AG04450 (cell line): ENCODE measurements at regions not wholly inside any gene's neighbourhood (a gene's known extent, or its start where the extent isn't known, plus 50 kb on each side); places are given as distances from the start of the nearest gene placed in this dataset.

Experiments used
- CTCF ChIA-PET: fragments of 300-600, 350-600 bp; formaldehyde crosslinking; extraction: SDS; loops from one replicate; lab custom pipeline; 2022; ENCODE audit warnings: antibody characterized with exemption, inconsistent platforms; lab: Charles Lee
- POLR2A ChIA-PET: fragments of 350-600 bp; formaldehyde crosslinking; extraction: SDS; loops from one replicate; lab custom pipeline; 2021; ENCODE audit warnings: antibody characterized with exemption, inconsistent platforms; lab: Yijun Ruan, JAX
- DNase-seq: peaks from one replicate; pipeline ENCODE4 v3.0.0-alpha.2; 2011; ENCODE audit warnings: low read depth, low spot score
- H3K27ac ChIP-seq: one replicate; pipeline ENCODE4 v1.5.1; 2012; ENCODE audit warnings: low read depth, low read length, control low read depth
- H3K27me3 ChIP-seq: one replicate; pipeline ENCODE4 v1.6.0; 2012; ENCODE audit warnings: low read length; ENCODE audit not compliant: control insufficient read depth, insufficient read depth
- H3K4me3 ChIP-seq: 2 replicates; pipeline ENCODE4 v1.5.1; 2011; ENCODE audit warnings: mild to moderate bottlenecking, low read depth, low read length, control low read depth
- H3K9me3 ChIP-seq: 2 replicates; pipeline ENCODE4 v1.5.1; 2012; ENCODE audit warnings: low read length; ENCODE audit not compliant: control insufficient read depth, insufficient read depth
- TF ChIP-seq, protein P1 (sequence below): IDR thresholded peaks from 2 replicates; pipeline ENCODE4 v1.5.1; 2011; ENCODE audit warnings: low read depth, low read length, control low read depth, inconsistent platforms

- POLR2A ChIA-PET, result no interaction called here
- no peaks in the 10 kb centered on the region for H3K9me3 ChIP-seq
- no peaks in the 10 kb centered on the region for H3K27me3 ChIP-seq
- DNase-seq, result no peak
- CTCF ChIA-PET, result no interaction called here
- TF ChIP-seq, protein P1, sequence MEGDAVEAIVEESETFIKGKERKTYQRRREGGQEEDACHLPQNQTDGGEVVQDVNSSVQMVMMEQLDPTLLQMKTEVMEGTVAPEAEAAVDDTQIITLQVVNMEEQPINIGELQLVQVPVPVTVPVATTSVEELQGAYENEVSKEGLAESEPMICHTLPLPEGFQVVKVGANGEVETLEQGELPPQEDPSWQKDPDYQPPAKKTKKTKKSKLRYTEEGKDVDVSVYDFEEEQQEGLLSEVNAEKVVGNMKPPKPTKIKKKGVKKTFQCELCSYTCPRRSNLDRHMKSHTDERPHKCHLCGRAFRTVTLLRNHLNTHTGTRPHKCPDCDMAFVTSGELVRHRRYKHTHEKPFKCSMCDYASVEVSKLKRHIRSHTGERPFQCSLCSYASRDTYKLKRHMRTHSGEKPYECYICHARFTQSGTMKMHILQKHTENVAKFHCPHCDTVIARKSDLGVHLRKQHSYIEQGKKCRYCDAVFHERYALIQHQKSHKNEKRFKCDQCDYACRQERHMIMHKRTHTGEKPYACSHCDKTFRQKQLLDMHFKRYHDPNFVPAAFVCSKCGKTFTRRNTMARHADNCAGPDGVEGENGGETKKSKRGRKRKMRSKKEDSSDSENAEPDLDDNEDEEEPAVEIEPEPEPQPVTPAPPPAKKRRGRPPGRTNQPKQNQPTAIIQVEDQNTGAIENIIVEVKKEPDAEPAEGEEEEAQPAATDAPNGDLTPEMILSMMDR, result no peak
- H3K27ac ChIP-seq, result no peak overlapping the region
- no peak overlapping the region for H3K4me3 ChIP-seq
Measured at GRCh38 chr9:106649664-106650063, 213.3 kb upstream of the ZNF462 start.

DNA sequence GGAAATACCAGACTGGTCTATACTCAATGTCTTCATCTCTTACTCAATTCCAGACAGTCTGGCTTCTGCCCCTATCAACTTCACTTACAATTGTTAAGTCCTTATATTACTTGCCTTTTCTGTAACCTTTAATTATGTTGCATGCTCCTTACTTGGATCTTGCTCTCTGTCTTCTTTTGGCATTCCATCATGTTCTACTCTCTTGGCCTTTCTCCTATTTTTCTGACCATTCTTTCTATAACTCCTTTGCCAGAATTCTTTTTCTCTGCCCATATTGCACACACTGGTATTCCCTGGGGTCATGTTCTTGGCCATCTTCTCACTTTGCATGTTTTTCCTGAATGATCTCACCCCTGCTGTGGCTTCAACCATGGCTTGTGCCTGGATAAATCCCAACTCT is 209.8 kb upstream of the ZNF462 start:
- H3K27me3 ChIP-seq, result no peaks in the 10 kb centered on the region
- CTCF ChIA-PET, result no interaction called here
- no peak for DNase-seq
- no peaks in the 10 kb centered on the region for H3K9me3 ChIP-seq
- H3K4me3 ChIP-seq, result no peak overlapping the region
- TF ChIP-seq, protein P1, result no peak
- H3K27ac ChIP-seq, result no peak overlapping the region
- POLR2A ChIA-PET, result no interaction called here

DNA sequence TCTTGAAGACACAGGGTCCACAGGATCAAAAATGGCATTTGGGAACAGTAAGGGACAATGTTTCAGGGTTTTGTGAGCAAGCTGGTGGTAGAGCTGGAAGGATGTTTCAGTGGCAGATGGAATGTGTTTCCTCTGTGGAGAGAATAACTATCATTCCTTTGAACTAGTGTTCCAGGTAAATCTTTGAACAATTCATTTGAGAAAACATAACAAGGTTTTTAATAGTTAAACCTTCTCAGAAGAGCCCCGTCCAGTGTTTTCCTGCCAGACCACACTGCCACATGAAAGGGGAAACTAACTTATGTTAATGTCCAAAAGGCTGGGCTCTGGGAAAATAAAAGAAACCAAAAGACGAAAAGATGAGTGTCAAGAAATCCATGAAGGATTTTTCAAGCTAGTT is 207.0 kb upstream of the ZNF462 start:
- Histone ChIP-seq H3K9me3 (no peaks in the 10 kb centered on the region), H3K27me3 (no peaks in the 10 kb centered on the region), H3K27ac (no peak overlapping the region), H3K4me3 (no peak overlapping the region)
- TF ChIP-seq, protein P1, result no peak
- DNase-seq, result no peak
- ChIA-PET CTCF (no interaction called here), POLR2A (no interaction called here)

GRCh38 chr9:106657926-106658325 is 205.0 kb upstream of the ZNF462 start:
- CTCF ChIA-PET, result no interaction called here
- TF ChIP-seq, protein P1, result no peak
- H3K27me3 ChIP-seq, result no peaks in the 10 kb centered on the region
- no peak for DNase-seq
- POLR2A ChIA-PET, result no interaction called here
- H3K4me3 ChIP-seq, result no peak overlapping the region
- H3K9me3 ChIP-seq, result no peaks in the 10 kb centered on the region
- H3K27ac ChIP-seq, result no peak overlapping the region

- ChIA-PET CTCF (no interaction called here), POLR2A (no interaction called here)
- H3K27ac ChIP-seq, result no peak overlapping the region
- H3K4me3 ChIP-seq, result no peak overlapping the region
- no peak for DNase-seq
- H3K9me3 ChIP-seq, result no peaks in the 10 kb centered on the region
- TF ChIP-seq, protein P1, result no peak
- no peaks in the 10 kb centered on the region for H3K27me3 ChIP-seq
Measured at GRCh38 chr9:106668534-106668933, 194.4 kb upstream of the ZNF462 start.
